ENCODE measurements at regions not wholly inside any gene's neighbourhood (a gene's known extent, or its start where the extent isn't known, plus 50 kb on each side); places are given as distances from the start of the nearest gene placed in this dataset.
"Not testable (repeated sequence)": the region's sequence is repeated elsewhere in the genome, so short reads cannot be mapped to it uniquely, and the experiment has no call there.

GRCh38 chr6:103107985-103108384 lies 1714.5 kb downstream of the GRIK2 start:
- DNase-seq: no peak
- H3K36me3 ChIP-seq (ENCODE audit: control insufficient read depth in 4 of 4, insufficient read depth in 4 of 4, low read length in 3 of 4): no peaks in the 10 kb centered on the region
- no peak overlapping the region for H3K4me3 ChIP-seq (ENCODE audit: control insufficient read depth in 1 of 7, extremely low read depth in 1 of 7, insufficient read depth in 4 of 7, low read depth in 2 of 7, low read length in 6 of 7)
- no peaks in the 10 kb centered on the region for H3K27me3 ChIP-seq (replicated peaks in 2 of 5; ENCODE audit: control insufficient read depth in 4 of 5, insufficient read depth in 5 of 5, low read length in 4 of 5)
- CTCF ChIA-PET: no interaction called here
- POLR2A ChIA-PET: no interaction called here
- H3K4me1 ChIP-seq (ENCODE audit: control extremely low read depth in 1 of 4, control insufficient read depth in 4 of 4, insufficient read depth in 4 of 4, low read length in 3 of 4): no peaks in the 10 kb centered on the region
- H3K9me3 ChIP-seq (ENCODE audit: control extremely low read depth in 1 of 5, control insufficient read depth in 4 of 5, insufficient read depth in 2 of 5, low read depth in 1 of 5, low read length in 4 of 5): no peaks in the 10 kb centered on the region
- no peak overlapping the region for H3K27ac ChIP-seq (ENCODE audit: insufficient read depth in 1 of 2, low read depth in 1 of 2, low read length in 2 of 2, poor library complexity in 1 of 2, severe bottlenecking in 2 of 2)

GRCh38 chr6:103105686-103106085 lies 1712.2 kb downstream of the GRIK2 start:
- Histone ChIP-seq H3K9me3 (ENCODE audit: control extremely low read depth in 1 of 5, control insufficient read depth in 4 of 5, insufficient read depth in 2 of 5, low read depth in 1 of 5, low read length in 4 of 5) (no peaks in the 10 kb centered on the region), H3K27ac (ENCODE audit: insufficient read depth in 1 of 2, low read depth in 1 of 2, low read length in 2 of 2, poor library complexity in 1 of 2, severe bottlenecking in 2 of 2) (no peak overlapping the region), H3K36me3 (ENCODE audit: control insufficient read depth in 4 of 4, insufficient read depth in 4 of 4, low read length in 3 of 4) (no peaks in the 10 kb centered on the region), H3K27me3 (replicated peaks in 2 of 5; ENCODE audit: control insufficient read depth in 4 of 5, insufficient read depth in 5 of 5, low read length in 4 of 5) (no peaks in the 10 kb centered on the region), H3K4me3 (ENCODE audit: control insufficient read depth in 1 of 7, extremely low read depth in 1 of 7, insufficient read depth in 4 of 7, low read depth in 2 of 7, low read length in 6 of 7) (no peak overlapping the region), H3K4me1 (ENCODE audit: control extremely low read depth in 1 of 4, control insufficient read depth in 4 of 4, insufficient read depth in 4 of 4, low read length in 3 of 4) (no peaks in the 10 kb centered on the region)
- WGBS (ENCODE audit: insufficient coverage): no CpG with 5 or more reads among the region's 2 CpGs
- CTCF ChIA-PET: no interaction called here
- POLR2A ChIA-PET: no interaction called here
- DNase-seq: no peak

GRCh38 chr6:103101267-103101666 lies 1707.8 kb downstream of the GRIK2 start:
- no peaks in the 10 kb centered on the region for H3K36me3 ChIP-seq (ENCODE audit: control insufficient read depth in 4 of 4, insufficient read depth in 4 of 4, low read length in 3 of 4)
- CTCF ChIA-PET: interaction anchor here (1.3 kb wide), 1 partner anchor 18 kb away, joined by 3 read pairs; no protein-coding TSS in a partner anchor
- H3K4me3 ChIP-seq (ENCODE audit: control insufficient read depth in 1 of 7, extremely low read depth in 1 of 7, insufficient read depth in 4 of 7, low read depth in 2 of 7, low read length in 6 of 7): no peak overlapping the region
- no peaks in the 10 kb centered on the region for H3K4me1 ChIP-seq (ENCODE audit: control extremely low read depth in 1 of 4, control insufficient read depth in 4 of 4, insufficient read depth in 4 of 4, low read length in 3 of 4)
- no peak overlapping the region for H3K27ac ChIP-seq (ENCODE audit: insufficient read depth in 1 of 2, low read depth in 1 of 2, low read length in 2 of 2, poor library complexity in 1 of 2, severe bottlenecking in 2 of 2)
- no CpG with 5 or more reads among the region's 1 CpG for WGBS (ENCODE audit: insufficient coverage)
- no peaks in the 10 kb centered on the region for H3K9me3 ChIP-seq (ENCODE audit: control extremely low read depth in 1 of 5, control insufficient read depth in 4 of 5, insufficient read depth in 2 of 5, low read depth in 1 of 5, low read length in 4 of 5)
- H3K27me3 ChIP-seq (replicated peaks in 2 of 5; ENCODE audit: control insufficient read depth in 4 of 5, insufficient read depth in 5 of 5, low read length in 4 of 5): no peaks in the 10 kb centered on the region
- DNase-seq: no peak
- POLR2A ChIA-PET: no interaction called here

GRCh38 chr6:103092414-103092813 lies 1698.9 kb downstream of the GRIK2 start:
- CTCF ChIA-PET; H3K27ac ChIP-seq (ENCODE audit: insufficient read depth in 1 of 2, low read depth in 1 of 2, low read length in 2 of 2, poor library complexity in 1 of 2, severe bottlenecking in 2 of 2); H3K36me3 ChIP-seq (ENCODE audit: control insufficient read depth in 4 of 4, insufficient read depth in 4 of 4, low read length in 3 of 4); H3K4me1 ChIP-seq (ENCODE audit: control extremely low read depth in 1 of 4, control insufficient read depth in 4 of 4, insufficient read depth in 4 of 4, low read length in 3 of 4); H3K4me3 ChIP-seq (ENCODE audit: control insufficient read depth in 1 of 7, extremely low read depth in 1 of 7, insufficient read depth in 4 of 7, low read depth in 2 of 7, low read length in 6 of 7); H3K27me3 ChIP-seq (replicated peaks in 2 of 5; ENCODE audit: control insufficient read depth in 4 of 5, insufficient read depth in 5 of 5, low read length in 4 of 5); H3K9me3 ChIP-seq (ENCODE audit: control extremely low read depth in 1 of 5, control insufficient read depth in 4 of 5, insufficient read depth in 2 of 5, low read depth in 1 of 5, low read length in 4 of 5); POLR2A ChIA-PET; DNase-seq: not testable (repeated sequence)
- WGBS (ENCODE audit: insufficient coverage): 93% methylated on average over 3 of the region's 4 CpGs

GRCh38 chr6:103085801-103086200 lies 1692.3 kb downstream of the GRIK2 start:
- ChIA-PET CTCF (no interaction called here), POLR2A (no interaction called here)
- no peak for DNase-seq
- Histone ChIP-seq H3K27me3 (replicated peaks in 2 of 5; ENCODE audit: control insufficient read depth in 4 of 5, insufficient read depth in 5 of 5, low read length in 4 of 5) (no peaks in the 10 kb centered on the region), H3K27ac (ENCODE audit: insufficient read depth in 1 of 2, low read depth in 1 of 2, low read length in 2 of 2, poor library complexity in 1 of 2, severe bottlenecking in 2 of 2) (no peak overlapping the region), H3K4me1 (ENCODE audit: control extremely low read depth in 1 of 4, control insufficient read depth in 4 of 4, insufficient read depth in 4 of 4, low read length in 3 of 4) (no peaks in the 10 kb centered on the region), H3K9me3 (ENCODE audit: control extremely low read depth in 1 of 5, control insufficient read depth in 4 of 5, insufficient read depth in 2 of 5, low read depth in 1 of 5, low read length in 4 of 5) (no peaks in the 10 kb centered on the region), H3K36me3 (ENCODE audit: control insufficient read depth in 4 of 4, insufficient read depth in 4 of 4, low read length in 3 of 4) (no peaks in the 10 kb centered on the region), H3K4me3 (ENCODE audit: control insufficient read depth in 1 of 7, extremely low read depth in 1 of 7, insufficient read depth in 4 of 7, low read depth in 2 of 7, low read length in 6 of 7) (no peak overlapping the region)

- WGBS (ENCODE audit: insufficient coverage): 80% methylated on average over 3 of the region's 6 CpGs
- no peaks in the 10 kb centered on the region for H3K27me3 ChIP-seq (replicated peaks in 2 of 5; ENCODE audit: control insufficient read depth in 4 of 5, insufficient read depth in 5 of 5, low read length in 4 of 5)
- H3K9me3 ChIP-seq (ENCODE audit: control extremely low read depth in 1 of 5, control insufficient read depth in 4 of 5, insufficient read depth in 2 of 5, low read depth in 1 of 5, low read length in 4 of 5): no peaks in the 10 kb centered on the region
- no peaks in the 10 kb centered on the region for H3K36me3 ChIP-seq (ENCODE audit: control insufficient read depth in 4 of 4, insufficient read depth in 4 of 4, low read length in 3 of 4)
- no peak for DNase-seq
- no peak overlapping the region for H3K27ac ChIP-seq (ENCODE audit: insufficient read depth in 1 of 2, low read depth in 1 of 2, low read length in 2 of 2, poor library complexity in 1 of 2, severe bottlenecking in 2 of 2)
- ChIA-PET POLR2A (no interaction called here), CTCF (no interaction called here)
- H3K4me3 ChIP-seq (ENCODE audit: control insufficient read depth in 1 of 7, extremely low read depth in 1 of 7, insufficient read depth in 4 of 7, low read depth in 2 of 7, low read length in 6 of 7): no peak overlapping the region
- H3K4me1 ChIP-seq (ENCODE audit: control extremely low read depth in 1 of 4, control insufficient read depth in 4 of 4, insufficient read depth in 4 of 4, low read length in 3 of 4): no peaks in the 10 kb centered on the region
Measured at GRCh38 chr6:103081876-103082630, 1688.5 kb downstream of the GRIK2 start.

- H3K36me3 ChIP-seq (ENCODE audit: control insufficient read depth in 4 of 4, insufficient read depth in 4 of 4, low read length in 3 of 4): no peaks in the 10 kb centered on the region
- H3K4me3 ChIP-seq (ENCODE audit: control insufficient read depth in 1 of 7, extremely low read depth in 1 of 7, insufficient read depth in 4 of 7, low read depth in 2 of 7, low read length in 6 of 7): no peak overlapping the region
- no CpG with 5 or more reads among the region's 1 CpG for WGBS (ENCODE audit: insufficient coverage)
- ChIA-PET CTCF (no interaction called here), POLR2A (no interaction called here)
- H3K9me3 ChIP-seq (ENCODE audit: control extremely low read depth in 1 of 5, control insufficient read depth in 4 of 5, insufficient read depth in 2 of 5, low read depth in 1 of 5, low read length in 4 of 5): no peaks in the 10 kb centered on the region
- H3K4me1 ChIP-seq (ENCODE audit: control extremely low read depth in 1 of 4, control insufficient read depth in 4 of 4, insufficient read depth in 4 of 4, low read length in 3 of 4): no peaks in the 10 kb centered on the region
- H3K27ac ChIP-seq (ENCODE audit: insufficient read depth in 1 of 2, low read depth in 1 of 2, low read length in 2 of 2, poor library complexity in 1 of 2, severe bottlenecking in 2 of 2): no peak overlapping the region
- no peaks in the 10 kb centered on the region for H3K27me3 ChIP-seq (replicated peaks in 2 of 5; ENCODE audit: control insufficient read depth in 4 of 5, insufficient read depth in 5 of 5, low read length in 4 of 5)
- DNase-seq: no peak
Measured at GRCh38 chr6:103081126-103081525, 1687.6 kb downstream of the GRIK2 start.
